Inferior parietal cortex (tissue), 1 donor: ENCODE measurements at regions not wholly inside any gene's neighbourhood (a gene's known extent, or its start where the extent isn't known, plus 50 kb on each side); places are given as distances from the start of the nearest gene placed in this dataset.

Source experiments
- DNase-seq: peaks from one replicate; pipeline ENCODE4 v3.0.0-alpha.2; 2016; ENCODE audit errors: extremely low spot score

- DNase-seq: no peak
These were observed 406.8 kb downstream of the ANXA1 start for GRCh38 chr9:73558471-73558870.

- DNase-seq: no peak
These were observed 413.4 kb downstream of the ANXA1 start for GRCh38 chr9:73565026-73565425.

GRCh38 chr9:73565833-73566465 lies 414.3 kb downstream of the ANXA1 start:
- peak; percentile 73 for DNase-seq

- DNase-seq: no peak
These were observed 415.0 kb downstream of the ANXA1 start for GRCh38 chr9:73566627-73567026.

GRCh38 chr9:73573235-73573634 lies 421.6 kb downstream of the ANXA1 start:
- DNase-seq: no peak

- no peak for DNase-seq
These were observed 423.7 kb downstream of the ANXA1 start for GRCh38 chr9:73575101-73576060.

- DNase-seq: no peak
These were observed 426.2 kb downstream of the ANXA1 start for GRCh38 chr9:73577848-73578247.

GRCh38 chr9:73579823-73580222 lies 428.2 kb downstream of the ANXA1 start:
- DNase-seq: no peak

GRCh38 chr9:73583576-73583975 lies 431.9 kb downstream of the ANXA1 start:
- DNase-seq: peak; percentile 40

- DNase-seq: no peak
These were observed 443.4 kb downstream of the ANXA1 start for GRCh38 chr9:73595036-73595545.

- DNase-seq: no peak
These were observed 444.7 kb downstream of the ANXA1 start for GRCh38 chr9:73596321-73596720.

- no peak for DNase-seq
These were observed 445.4 kb downstream of the ANXA1 start for GRCh38 chr9:73597039-73597438.

GRCh38 chr9:73597771-73598170 lies 446.1 kb downstream of the ANXA1 start:
- no peak for DNase-seq

- no peak for DNase-seq
These were observed 457.7 kb downstream of the ANXA1 start for GRCh38 chr9:73609381-73609780.

- DNase-seq: no peak
These were observed 459.4 kb downstream of the ANXA1 start for GRCh38 chr9:73611032-73611431.

- DNase-seq: no peak
These were observed 461.5 kb downstream of the ANXA1 start for GRCh38 chr9:73613092-73613701.

- no peak for DNase-seq
These were observed 463.9 kb downstream of the ANXA1 start for GRCh38 chr9:73615557-73615956.

GRCh38 chr9:73617586-73617985 lies 465.9 kb downstream of the ANXA1 start:
- no peak for DNase-seq

- DNase-seq: no peak
These were observed 489.3 kb downstream of the ANXA1 start for GRCh38 chr9:73640971-73641370.

GRCh38 chr9:73643379-73644013 lies 491.8 kb downstream of the ANXA1 start:
- no peak for DNase-seq

GRCh38 chr9:73647560-73647959 lies 495.9 kb downstream of the ANXA1 start:
- DNase-seq: no peak

- no peak for DNase-seq
These were observed 497.9 kb downstream of the ANXA1 start for GRCh38 chr9:73649552-73649951.
